ENCODE measurements at regions not wholly inside any gene's neighbourhood (a gene's known extent, or its start where the extent isn't known, plus 50 kb on each side); places are given as distances from the start of the nearest gene placed in this dataset.

DNA sequence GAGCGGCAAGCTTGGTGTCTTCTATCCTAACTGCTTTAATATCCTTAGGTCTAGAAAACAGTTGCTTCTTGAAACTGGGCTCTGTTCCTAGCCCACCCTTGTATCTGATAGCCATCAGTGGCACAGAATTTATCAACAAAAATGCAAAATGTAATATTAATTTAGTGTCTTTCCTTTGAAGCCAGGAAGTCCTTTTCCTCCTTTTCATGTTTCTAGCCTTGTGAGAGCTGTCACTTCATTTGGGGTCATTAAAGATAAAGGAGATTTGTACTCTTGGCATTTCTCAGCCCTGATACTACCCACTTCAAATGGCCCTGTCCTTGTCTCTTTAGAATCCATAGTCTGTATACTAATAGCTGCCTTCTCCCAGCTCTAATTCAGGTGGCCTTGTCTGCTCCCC lies 111.0 kb downstream of the GAS1 start:
- Histone ChIP-seq H3K4me1 (ENCODE audit: control insufficient read depth, low read length) (no peaks in the 10 kb centered on the region), H3K9me2 (replicated peaks; ENCODE audit: control insufficient read depth, low read length) (no peaks in the 10 kb centered on the region), H3K9me3 (ENCODE audit: control insufficient read depth, insufficient read depth, low read length) (no peaks in the 10 kb centered on the region), H3K4me2 (ENCODE audit: low read length) (no peak overlapping the region), H3K4me3 (ENCODE audit: low read length) (no peak overlapping the region), H3K27ac (ENCODE audit: low read depth, low read length) (no peak overlapping the region), H4K20me1 (ENCODE audit: control insufficient read depth, insufficient read depth, low read depth, low read length) (no peaks in the 10 kb centered on the region), H3K79me2 (ENCODE audit: control insufficient read depth, low read length) (no peaks in the 10 kb centered on the region), H3K27me3 (ENCODE audit: control insufficient read depth, low read length) (no peaks in the 10 kb centered on the region), H3K36me3 (ENCODE audit: control insufficient read depth, low read length) (no peaks in the 10 kb centered on the region), H3F3A (ENCODE audit: control insufficient read depth, insufficient read depth) (no peaks in the 10 kb centered on the region)
- no peak for TF ChIP-seq EZH2phosphoT487 (IDR thresholded peaks at IDR 0.05; ENCODE audit: borderline replicate concordance, low read length)
- TF ChIP-seq, protein P1, sequence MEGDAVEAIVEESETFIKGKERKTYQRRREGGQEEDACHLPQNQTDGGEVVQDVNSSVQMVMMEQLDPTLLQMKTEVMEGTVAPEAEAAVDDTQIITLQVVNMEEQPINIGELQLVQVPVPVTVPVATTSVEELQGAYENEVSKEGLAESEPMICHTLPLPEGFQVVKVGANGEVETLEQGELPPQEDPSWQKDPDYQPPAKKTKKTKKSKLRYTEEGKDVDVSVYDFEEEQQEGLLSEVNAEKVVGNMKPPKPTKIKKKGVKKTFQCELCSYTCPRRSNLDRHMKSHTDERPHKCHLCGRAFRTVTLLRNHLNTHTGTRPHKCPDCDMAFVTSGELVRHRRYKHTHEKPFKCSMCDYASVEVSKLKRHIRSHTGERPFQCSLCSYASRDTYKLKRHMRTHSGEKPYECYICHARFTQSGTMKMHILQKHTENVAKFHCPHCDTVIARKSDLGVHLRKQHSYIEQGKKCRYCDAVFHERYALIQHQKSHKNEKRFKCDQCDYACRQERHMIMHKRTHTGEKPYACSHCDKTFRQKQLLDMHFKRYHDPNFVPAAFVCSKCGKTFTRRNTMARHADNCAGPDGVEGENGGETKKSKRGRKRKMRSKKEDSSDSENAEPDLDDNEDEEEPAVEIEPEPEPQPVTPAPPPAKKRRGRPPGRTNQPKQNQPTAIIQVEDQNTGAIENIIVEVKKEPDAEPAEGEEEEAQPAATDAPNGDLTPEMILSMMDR (IDR thresholded peaks at IDR 0.05; ENCODE audit: low read depth, low read length, poor library complexity, severe bottlenecking): no peak

DNA sequence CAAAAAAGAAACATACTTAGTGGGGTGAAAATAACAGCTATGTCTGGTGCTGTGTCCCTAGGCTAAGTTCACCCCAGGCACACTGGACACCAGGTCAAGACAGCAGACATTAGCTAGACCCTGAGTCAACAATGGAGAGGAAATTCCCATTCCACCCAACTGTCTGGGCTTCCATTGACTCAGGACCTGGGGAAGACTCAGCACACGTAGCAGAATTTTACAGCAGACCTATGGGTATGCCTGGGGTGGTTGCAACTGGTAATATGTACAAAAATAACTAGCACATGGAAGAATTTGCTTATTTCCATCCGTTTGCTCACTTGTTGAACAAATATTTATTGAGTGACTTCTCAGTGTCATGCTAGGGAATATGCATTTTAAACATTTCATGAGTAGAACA lies 117.0 kb downstream of the GAS1 start:
- H3K4me3 ChIP-seq (ENCODE audit: low read length): no peak overlapping the region
- TF ChIP-seq EZH2phosphoT487 (IDR thresholded peaks at IDR 0.05; ENCODE audit: borderline replicate concordance, low read length): no peak
- TF ChIP-seq, protein P1 (IDR thresholded peaks at IDR 0.05; ENCODE audit: low read depth, low read length, poor library complexity, severe bottlenecking): no peak

DNA sequence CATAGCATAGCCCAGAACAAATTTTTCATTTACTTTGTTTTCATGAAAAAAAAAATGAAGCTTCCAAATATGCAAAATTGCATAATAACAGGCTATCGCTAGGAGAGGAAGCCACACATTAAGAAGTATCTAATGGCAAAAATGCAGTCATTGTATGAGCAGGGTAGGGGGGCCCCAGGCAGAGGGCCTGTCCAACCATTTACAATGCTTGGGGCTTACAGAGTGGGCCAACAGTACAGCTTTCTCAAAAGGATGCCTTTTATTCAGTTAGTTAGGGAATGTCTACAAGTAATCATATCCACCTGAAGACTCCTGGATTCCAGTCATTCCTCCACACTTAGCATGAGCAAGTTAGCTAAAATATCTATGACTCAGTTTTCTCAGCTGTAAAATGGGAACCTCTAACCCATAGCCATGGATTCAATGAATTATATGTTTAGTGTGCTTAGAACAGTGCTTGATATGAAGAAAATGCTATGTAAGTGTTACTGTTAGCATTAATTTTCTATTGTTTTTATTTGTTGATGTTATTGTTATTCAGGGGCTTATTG lies 117.7 kb downstream of the GAS1 start:
- Histone ChIP-seq H3K79me2 (ENCODE audit: control insufficient read depth, low read length) (no peaks in the 10 kb centered on the region), H3K27me3 (ENCODE audit: control insufficient read depth, low read length) (no peaks in the 10 kb centered on the region), H3K9me2 (replicated peaks; ENCODE audit: control insufficient read depth, low read length) (no peaks in the 10 kb centered on the region), H3K27ac (ENCODE audit: low read depth, low read length) (no peak overlapping the region), H4K20me1 (ENCODE audit: control insufficient read depth, insufficient read depth, low read depth, low read length) (no peaks in the 10 kb centered on the region), H3F3A (ENCODE audit: control insufficient read depth, insufficient read depth) (no peaks in the 10 kb centered on the region), H3K4me1 (ENCODE audit: control insufficient read depth, low read length) (no peaks in the 10 kb centered on the region), H3K9me3 (ENCODE audit: control insufficient read depth, insufficient read depth, low read length) (no peaks in the 10 kb centered on the region), H3K36me3 (ENCODE audit: control insufficient read depth, low read length) (no peaks in the 10 kb centered on the region), H3K4me3 (ENCODE audit: low read length) (no peak overlapping the region), H3K4me2 (ENCODE audit: low read length) (no peak overlapping the region)
- TF ChIP-seq EZH2phosphoT487 (IDR thresholded peaks at IDR 0.05; ENCODE audit: borderline replicate concordance, low read length): no peak
- TF ChIP-seq, protein P1 (IDR thresholded peaks at IDR 0.05; ENCODE audit: low read depth, low read length, poor library complexity, severe bottlenecking): no peak

More for the DNA sequence above, 117.0 kb downstream of the GAS1 start:
- H3K79me2 ChIP-seq (ENCODE audit: control insufficient read depth, low read length): no peaks in the 10 kb centered on the region
- no peak overlapping the region for H3K27ac ChIP-seq (ENCODE audit: low read depth, low read length)
- H3K9me2 ChIP-seq (replicated peaks; ENCODE audit: control insufficient read depth, low read length): no peaks in the 10 kb centered on the region
- no peaks in the 10 kb centered on the region for H3K27me3 ChIP-seq (ENCODE audit: control insufficient read depth, low read length)
- H3K9me3 ChIP-seq (ENCODE audit: control insufficient read depth, insufficient read depth, low read length): no peaks in the 10 kb centered on the region
- H3K4me1 ChIP-seq (ENCODE audit: control insufficient read depth, low read length): no peaks in the 10 kb centered on the region
- H3K36me3 ChIP-seq (ENCODE audit: control insufficient read depth, low read length): no peaks in the 10 kb centered on the region
- H3K4me2 ChIP-seq (ENCODE audit: low read length): no peak overlapping the region
- H4K20me1 ChIP-seq (ENCODE audit: control insufficient read depth, insufficient read depth, low read depth, low read length): no peaks in the 10 kb centered on the region
- no peaks in the 10 kb centered on the region for H3F3A ChIP-seq (ENCODE audit: control insufficient read depth, insufficient read depth)

Measured in DOHH2 (cell line).